ENCODE measurements at regions not wholly inside any gene's neighbourhood (a gene's known extent, or its start where the extent isn't known, plus 50 kb on each side); places are given as distances from the start of the nearest gene placed in this dataset.

DNA sequence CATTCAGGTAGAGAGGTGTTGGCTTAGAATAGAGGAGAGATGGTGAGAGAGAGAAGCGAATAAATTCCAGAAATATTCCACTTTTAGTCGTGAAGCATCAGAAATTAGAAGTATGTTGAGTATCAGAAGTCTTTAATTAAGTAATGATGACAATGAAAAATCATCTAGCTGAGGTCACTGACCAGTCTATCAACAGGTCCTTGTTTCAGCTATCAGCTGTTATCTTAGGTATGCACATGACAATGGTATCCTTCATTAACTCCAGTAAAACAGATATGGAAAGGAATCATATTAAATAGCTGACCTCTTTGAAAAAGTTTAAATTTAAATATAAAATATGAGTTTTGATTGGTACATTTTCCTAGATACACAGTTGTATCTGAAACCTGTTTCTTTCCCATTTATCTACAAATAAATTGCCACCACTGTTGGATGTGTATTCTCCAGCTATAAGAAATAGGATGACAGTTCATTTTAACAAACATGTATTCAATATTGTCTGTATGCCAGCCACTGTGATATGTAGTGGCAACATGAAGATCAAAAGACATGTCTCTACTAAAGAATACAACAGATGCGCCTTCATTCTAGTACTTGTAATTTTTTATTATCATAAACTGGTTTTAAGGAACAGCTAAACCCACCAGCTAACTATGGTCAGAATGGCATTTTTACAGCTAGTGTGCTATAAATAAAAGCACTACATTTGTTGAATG, 424.2 kb upstream of the DCN start:
- no peak overlapping the region for H3K9ac ChIP-seq (ENCODE audit: low read length)
- TF ChIP-seq, protein P1, sequence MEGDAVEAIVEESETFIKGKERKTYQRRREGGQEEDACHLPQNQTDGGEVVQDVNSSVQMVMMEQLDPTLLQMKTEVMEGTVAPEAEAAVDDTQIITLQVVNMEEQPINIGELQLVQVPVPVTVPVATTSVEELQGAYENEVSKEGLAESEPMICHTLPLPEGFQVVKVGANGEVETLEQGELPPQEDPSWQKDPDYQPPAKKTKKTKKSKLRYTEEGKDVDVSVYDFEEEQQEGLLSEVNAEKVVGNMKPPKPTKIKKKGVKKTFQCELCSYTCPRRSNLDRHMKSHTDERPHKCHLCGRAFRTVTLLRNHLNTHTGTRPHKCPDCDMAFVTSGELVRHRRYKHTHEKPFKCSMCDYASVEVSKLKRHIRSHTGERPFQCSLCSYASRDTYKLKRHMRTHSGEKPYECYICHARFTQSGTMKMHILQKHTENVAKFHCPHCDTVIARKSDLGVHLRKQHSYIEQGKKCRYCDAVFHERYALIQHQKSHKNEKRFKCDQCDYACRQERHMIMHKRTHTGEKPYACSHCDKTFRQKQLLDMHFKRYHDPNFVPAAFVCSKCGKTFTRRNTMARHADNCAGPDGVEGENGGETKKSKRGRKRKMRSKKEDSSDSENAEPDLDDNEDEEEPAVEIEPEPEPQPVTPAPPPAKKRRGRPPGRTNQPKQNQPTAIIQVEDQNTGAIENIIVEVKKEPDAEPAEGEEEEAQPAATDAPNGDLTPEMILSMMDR (IDR thresholded peaks at IDR 0.05; ENCODE audit: insufficient read depth, low read depth, low read length): no peak
- TF ChIP-seq EZH2 (IDR thresholded peaks at IDR 0.05; ENCODE audit: insufficient read depth, low read length): no peak
- H3K27ac Mint-ChIP-seq (ENCODE audit: unreplicated experiment): no peak overlapping the region
- no peak overlapping the region for H2AFZ ChIP-seq (ENCODE audit: low read depth, low read length)
- H3K36me3 ChIP-seq (ENCODE audit: insufficient read depth, low read length): no peaks in the 10 kb centered on the region
- no peaks in the 10 kb centered on the region for H3K27me3 Mint-ChIP-seq (ENCODE audit: low read depth, unreplicated experiment)
- DNase-seq (ENCODE audit: low read depth) (no peak), FAIRE-seq (no peak)
- peaks cover 16% of the 10 kb centered on the region for H3K4me1 Mint-ChIP-seq (ENCODE audit: low read depth, unreplicated experiment)
- no peaks in the 10 kb centered on the region for H3K79me2 ChIP-seq (ENCODE audit: insufficient read depth, low read length)
- no peaks in the 10 kb centered on the region for H3K27me3 ChIP-seq (ENCODE audit: insufficient read depth, low read length)
- no peak overlapping the region for H3K4me3 ChIP-seq (ENCODE audit: insufficient read depth, low read depth, low read length)
- no peaks in the 10 kb centered on the region for H3K9me3 ChIP-seq (ENCODE audit: insufficient read depth, low read depth, low read length)
- no peak overlapping the region for H3K4me3 Mint-ChIP-seq (ENCODE audit: unreplicated experiment)
- H3K36me3 Mint-ChIP-seq (ENCODE audit: low read depth, unreplicated experiment): no peaks in the 10 kb centered on the region
- H3K4me1 ChIP-seq (ENCODE audit: insufficient read depth, low read length): no peaks in the 10 kb centered on the region
- H3K27ac ChIP-seq (ENCODE audit: low read depth, low read length): no peak overlapping the region
- no peaks in the 10 kb centered on the region for H4K20me1 ChIP-seq (ENCODE audit: insufficient read depth, low read length)
- no peaks in the 10 kb centered on the region for H3K9me3 Mint-ChIP-seq (ENCODE audit: unreplicated experiment)
- no peak overlapping the region for H3K4me2 ChIP-seq (ENCODE audit: low read length)

DNA sequence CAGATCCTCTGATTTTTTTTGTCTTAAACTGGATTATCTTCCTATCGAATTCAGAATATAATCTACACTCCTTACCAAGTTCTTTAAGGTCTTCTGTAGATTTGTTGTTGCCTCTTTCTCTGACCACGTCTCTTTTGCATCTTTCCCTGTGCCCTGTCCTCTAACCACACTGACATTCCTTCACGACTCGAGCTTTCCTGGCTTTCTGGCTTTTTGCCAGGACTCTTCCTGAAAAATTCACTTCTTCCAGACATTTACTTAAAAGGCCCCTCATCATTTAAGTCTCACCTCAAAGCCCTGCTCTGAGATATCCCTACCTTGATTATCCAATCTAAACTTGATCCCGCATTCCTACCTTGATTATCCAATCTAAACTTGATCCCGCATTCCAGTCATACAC, 422.3 kb upstream of the DCN start:
- H3K36me3 ChIP-seq (ENCODE audit: insufficient read depth, low read length): no peaks in the 10 kb centered on the region
- no peaks in the 10 kb centered on the region for H3K36me3 Mint-ChIP-seq (ENCODE audit: low read depth, unreplicated experiment)
- TF ChIP-seq, protein P1 (IDR thresholded peaks at IDR 0.05; ENCODE audit: insufficient read depth, low read depth, low read length): no peak
- TF ChIP-seq EZH2 (IDR thresholded peaks at IDR 0.05; ENCODE audit: insufficient read depth, low read length): no peak
- H2AFZ ChIP-seq (ENCODE audit: low read depth, low read length): no peak overlapping the region
- H3K9ac ChIP-seq (ENCODE audit: low read length): no peak overlapping the region
- no peak for DNase-seq (ENCODE audit: low read depth)
- H3K4me3 Mint-ChIP-seq (ENCODE audit: unreplicated experiment): no peak overlapping the region
- H3K9me3 Mint-ChIP-seq (ENCODE audit: unreplicated experiment): no peaks in the 10 kb centered on the region
- no peaks in the 10 kb centered on the region for H4K20me1 ChIP-seq (ENCODE audit: insufficient read depth, low read length)
- no peaks in the 10 kb centered on the region for H3K4me1 ChIP-seq (ENCODE audit: insufficient read depth, low read length)
- no peaks in the 10 kb centered on the region for H3K27me3 ChIP-seq (ENCODE audit: insufficient read depth, low read length)
- no peak overlapping the region for H3K27ac ChIP-seq (ENCODE audit: low read depth, low read length)
- no peak overlapping the region for H3K4me3 ChIP-seq (ENCODE audit: insufficient read depth, low read depth, low read length)
- H3K27ac Mint-ChIP-seq (ENCODE audit: unreplicated experiment): no peak overlapping the region
- H3K27me3 Mint-ChIP-seq (ENCODE audit: low read depth, unreplicated experiment): no peaks in the 10 kb centered on the region
- no peaks in the 10 kb centered on the region for H3K9me3 ChIP-seq (ENCODE audit: insufficient read depth, low read depth, low read length)
- H3K4me2 ChIP-seq (ENCODE audit: low read length): no peak overlapping the region
- H3K79me2 ChIP-seq (ENCODE audit: insufficient read depth, low read length): no peaks in the 10 kb centered on the region
- FAIRE-seq: no peak
- peaks cover 16% of the 10 kb centered on the region for H3K4me1 Mint-ChIP-seq (ENCODE audit: low read depth, unreplicated experiment)

DNA sequence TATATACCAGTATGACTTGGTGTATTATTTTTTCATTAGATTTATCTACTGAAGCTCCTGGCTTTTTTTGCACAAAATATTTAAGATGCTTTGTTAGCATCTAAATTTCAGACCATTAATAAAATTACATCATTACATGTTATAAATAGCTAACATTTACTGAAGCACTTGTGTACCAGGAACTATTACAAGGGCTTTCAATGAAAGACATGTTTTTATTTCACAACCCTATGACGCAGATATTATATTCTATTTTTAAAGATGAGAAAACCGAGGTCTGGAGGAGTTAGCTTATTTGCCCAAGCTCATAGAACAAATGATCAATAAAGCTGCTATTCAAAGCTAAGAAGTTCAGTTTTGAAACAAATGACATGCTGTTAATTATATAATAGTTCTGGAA, 420.4 kb upstream of the DCN start:
- no peaks in the 10 kb centered on the region for H3K27me3 Mint-ChIP-seq (ENCODE audit: low read depth, unreplicated experiment)
- no peak overlapping the region for H3K27ac ChIP-seq (ENCODE audit: low read depth, low read length)
- no peaks in the 10 kb centered on the region for H3K36me3 Mint-ChIP-seq (ENCODE audit: low read depth, unreplicated experiment)
- H3K79me2 ChIP-seq (ENCODE audit: insufficient read depth, low read length): no peaks in the 10 kb centered on the region
- DNase-seq (ENCODE audit: low read depth): no peak
- H3K9me3 ChIP-seq (ENCODE audit: insufficient read depth, low read depth, low read length): no peaks in the 10 kb centered on the region
- no peaks in the 10 kb centered on the region for H3K27me3 ChIP-seq (ENCODE audit: insufficient read depth, low read length)
- H2AFZ ChIP-seq (ENCODE audit: low read depth, low read length): no peak overlapping the region
- no peaks in the 10 kb centered on the region for H3K4me1 ChIP-seq (ENCODE audit: insufficient read depth, low read length)
- peaks cover 2% of the 10 kb centered on the region for H3K9me3 Mint-ChIP-seq (ENCODE audit: unreplicated experiment)
- H3K4me3 ChIP-seq (ENCODE audit: insufficient read depth, low read depth, low read length): no peak overlapping the region
- no peak overlapping the region for H3K9ac ChIP-seq (ENCODE audit: low read length)
- H3K27ac Mint-ChIP-seq (ENCODE audit: unreplicated experiment): no peak overlapping the region
- peaks cover 11% of the 10 kb centered on the region for H3K4me1 Mint-ChIP-seq (ENCODE audit: low read depth, unreplicated experiment)
- FAIRE-seq: no peak
- H3K4me2 ChIP-seq (ENCODE audit: low read length): no peak overlapping the region
- H3K36me3 ChIP-seq (ENCODE audit: insufficient read depth, low read length): no peaks in the 10 kb centered on the region
- TF ChIP-seq, protein P1 (IDR thresholded peaks at IDR 0.05; ENCODE audit: insufficient read depth, low read depth, low read length): no peak
- no peak for TF ChIP-seq EZH2 (IDR thresholded peaks at IDR 0.05; ENCODE audit: insufficient read depth, low read length)
- no peak overlapping the region for H3K4me3 Mint-ChIP-seq (ENCODE audit: unreplicated experiment)
- H4K20me1 ChIP-seq (ENCODE audit: insufficient read depth, low read length): no peaks in the 10 kb centered on the region
